Keratinocyte (primary cell): ENCODE measurements at regions not wholly inside any gene's neighbourhood (a gene's known extent, or its start where the extent isn't known, plus 50 kb on each side); places are given as distances from the start of the nearest gene placed in this dataset.

ENCODE experiments used
- DNase-seq: peaks from one replicate; pipeline ENCODE4 v3.0.0-alpha.2; 2011; ENCODE audit warnings: low read depth, missing footprints, low spot score
- FAIRE-seq: peaks from 2 replicates; lab custom pipeline; 2011; peaks lifted over from hg19 to GRCh38; lab: Jason Lieb, UNC
- H2AFZ ChIP-seq: 2 replicates; pipeline ENCODE4 v1.6.0; 2012; ENCODE audit warnings: low read length, control low read depth, inconsistent platforms; ENCODE audit not compliant: control insufficient read depth
- H3K27ac ChIP-seq: 2 replicates; pipeline ENCODE4 v1.5.1; 2011; ENCODE audit warnings: low read length; ENCODE audit not compliant: control insufficient read depth, insufficient read depth
- H3K27me3 ChIP-seq: 3 replicates; pipeline ENCODE4 v1.6.0; 2011; ENCODE audit warnings: low read length; ENCODE audit not compliant: control insufficient read depth, insufficient read depth; ENCODE audit errors: extremely low read depth
- H3K36me3 ChIP-seq, 2 experiments: 2 replicates in 1 of 2; 3 replicates in 1 of 2; pipeline ENCODE4 v1.5.1; 2011; ENCODE audit warnings: low read length in 2 of 2, mild to moderate bottlenecking in 1 of 2; ENCODE audit not compliant: control insufficient read depth in 2 of 2, insufficient read depth in 2 of 2; ENCODE audit errors: extremely low read depth in 1 of 2
- H3K4me1 ChIP-seq: 3 replicates; pipeline ENCODE4 v1.5.1; 2011; ENCODE audit warnings: low read length; ENCODE audit not compliant: control insufficient read depth, insufficient read depth; ENCODE audit errors: extremely low read depth
- H3K4me2 ChIP-seq: 3 replicates; pipeline ENCODE4 v1.6.0; 2011; ENCODE audit warnings: low read depth, low read length; ENCODE audit not compliant: control insufficient read depth, insufficient read depth; ENCODE audit errors: extremely low read depth
- H3K4me3 ChIP-seq, 3 experiments: fragments of 200-600 bp in 1 of 3; sonication (generic) in 1 of 3; 2 replicates in 2 of 3; 3 replicates in 1 of 3; pipeline ENCODE4 v1.5.1; 2011 to 2016; ENCODE audit warnings: low read length in 3 of 3, mild to moderate bottlenecking in 3 of 3, control low read depth in 2 of 3, inconsistent platforms in 1 of 3, low read depth in 1 of 3, mixed read lengths in 1 of 3, mixed run types in 1 of 3, moderate library complexity in 1 of 3; ENCODE audit not compliant: control insufficient read depth in 2 of 3, insufficient read depth in 2 of 3; ENCODE audit errors: extremely low read depth in 1 of 3
- H3K79me2 ChIP-seq: 2 replicates; pipeline ENCODE4 v1.6.0; 2012; ENCODE audit warnings: low read length; ENCODE audit not compliant: control insufficient read depth, insufficient read depth
- H3K9ac ChIP-seq: 3 replicates; pipeline ENCODE4 v1.6.0; 2011; ENCODE audit warnings: low read length; ENCODE audit not compliant: control insufficient read depth, insufficient read depth; ENCODE audit errors: extremely low read depth
- H3K9me1 ChIP-seq: 3 replicates; pipeline ENCODE4 v1.6.0; 2011; ENCODE audit warnings: low read length; ENCODE audit not compliant: control insufficient read depth, insufficient read depth; ENCODE audit errors: extremely low read depth
- H3K9me3 ChIP-seq: 2 replicates; pipeline ENCODE4 v1.5.1; 2012; ENCODE audit warnings: low read depth, low read length; ENCODE audit not compliant: control insufficient read depth
- H4K20me1 ChIP-seq: 3 replicates; pipeline ENCODE4 v1.6.0; 2011; ENCODE audit warnings: low read length; ENCODE audit not compliant: control insufficient read depth, insufficient read depth; ENCODE audit errors: extremely low read depth
- CTCF ChIP-seq, 3 experiments: IDR thresholded peaks in 1 of 3; conservative IDR thresholded peaks in 1 of 3; optimal IDR thresholded peaks in 1 of 3; 2 replicates in 2 of 3; 3 replicates in 1 of 3; pipeline versions ENCODE3 to v1.5.1; 2011; ENCODE audit warnings: low read length in 3 of 3, mild to moderate bottlenecking in 3 of 3, moderate library complexity in 2 of 3, control low read depth in 1 of 3, inconsistent platforms in 1 of 3; ENCODE audit not compliant: insufficient read depth in 2 of 3; ENCODE audit errors: extremely low read depth in 1 of 3
- EZH2 ChIP-seq: IDR thresholded peaks from one replicate; pipeline ENCODE4 v1.6.1; 2012; ENCODE audit warnings: inconsistent platforms, mild to moderate bottlenecking, low read length, moderate library complexity
- dilution Hi-C: fragments of 300-500 bp; cut with MboI; formaldehyde crosslinking; loops from one replicate; pipeline ENCODE4 v1.7.0; 2020; ENCODE audit warnings: low sequenced_read_pairs; ENCODE audit not compliant: extremely low pct_ligation_motif_present

GRCh38 chr2:123720760-123721159, 304.3 kb upstream of the CNTNAP5 start:
- no peak for TF ChIP-seq CTCF (optimal IDR thresholded peaks at IDR 0.05 in 1 of 3, IDR thresholded peaks at IDR 0.05 in 1 of 3, conservative IDR thresholded peaks at IDR 0.05 in 1 of 3; ENCODE audit: extremely low read depth in 1 of 3, insufficient read depth in 2 of 3, low read length in 3 of 3)
- TF ChIP-seq EZH2 = no peak
- Histone ChIP-seq H3K27ac (no peak overlapping the region), H2AFZ (no peak overlapping the region), H3K4me2 (no peak overlapping the region), H3K4me3 (no peak overlapping the region), H3K79me2 (no peaks in the 10 kb centered on the region), H3K4me1 (no peaks in the 10 kb centered on the region), H3K9me1 (no peaks in the 10 kb centered on the region), H3K36me3 (no peaks in the 10 kb centered on the region), H3K9me3 (no peaks in the 10 kb centered on the region), H3K9ac (no peak overlapping the region), H4K20me1 (no peaks in the 10 kb centered on the region), H3K27me3 (no peaks in the 10 kb centered on the region)
- dilution Hi-C loops = no loop called here
- DNase-seq = no peak
- FAIRE-seq = no peak

- Histone ChIP-seq H3K9me1 (no peaks in the 10 kb centered on the region), H3K36me3 (no peaks in the 10 kb centered on the region), H3K27ac (no peak overlapping the region), H3K9ac (no peak overlapping the region), H4K20me1 (no peaks in the 10 kb centered on the region), H3K79me2 (no peaks in the 10 kb centered on the region), H3K4me3 (no peak overlapping the region), H2AFZ (no peak overlapping the region), H3K27me3 (no peaks in the 10 kb centered on the region), H3K4me1 (no peaks in the 10 kb centered on the region), H3K4me2 (no peak overlapping the region), H3K9me3 (no peaks in the 10 kb centered on the region)
- no peak for TF ChIP-seq EZH2
- TF ChIP-seq CTCF (optimal IDR thresholded peaks at IDR 0.05 in 1 of 3, IDR thresholded peaks at IDR 0.05 in 1 of 3, conservative IDR thresholded peaks at IDR 0.05 in 1 of 3; ENCODE audit: extremely low read depth in 1 of 3, insufficient read depth in 2 of 3, low read length in 3 of 3) = no peak
- FAIRE-seq (no peak), DNase-seq (no peak)
- dilution Hi-C loops = no loop called here
These were observed 301.4 kb upstream of the CNTNAP5 start for GRCh38 chr2:123723706-123724105.
